ENCODE measurements at regions not wholly inside any gene's neighbourhood (a gene's known extent, or its start where the extent isn't known, plus 50 kb on each side); places are given as distances from the start of the nearest gene placed in this dataset.

- Mint-ChIP-seq H3K27me3 (ENCODE audit: low read depth, poor library complexity) (peaks cover 5% of the 10 kb centered on the region), H3K4me1 (no peaks in the 10 kb centered on the region), H3K4me3 (no peak overlapping the region), H3K36me3 (ENCODE audit: low read depth) (no peaks in the 10 kb centered on the region), H3K27ac (no peak overlapping the region), H3K9me3 (no peaks in the 10 kb centered on the region)
- TF ChIP-seq CTCF (IDR thresholded peaks at IDR 0.05): no peak
- DNase-seq: no peak
Observed at GRCh38 chr1:219050086-219050821, 123.4 kb upstream of the LYPLAL1 start.

- TF ChIP-seq CTCF (IDR thresholded peaks at IDR 0.05): no peak
- H3K9me3 Mint-ChIP-seq: no peaks in the 10 kb centered on the region
- no peaks in the 10 kb centered on the region for H3K36me3 Mint-ChIP-seq (ENCODE audit: low read depth)
Observed at GRCh38 chr1:219050822-219051125, 122.9 kb upstream of the LYPLAL1 start.

GRCh38 chr1:219051547-219051946 lies 122.1 kb upstream of the LYPLAL1 start:
- Mint-ChIP-seq H3K9me3 (no peaks in the 10 kb centered on the region), H3K4me1 (no peaks in the 10 kb centered on the region), H3K27me3 (ENCODE audit: low read depth, poor library complexity) (peaks cover 5% of the 10 kb centered on the region), H3K4me3 (no peak overlapping the region), H3K27ac (no peak overlapping the region), H3K36me3 (ENCODE audit: low read depth) (no peaks in the 10 kb centered on the region)
- no peak for DNase-seq
- TF ChIP-seq CTCF (IDR thresholded peaks at IDR 0.05): no peak

More at GRCh38 chr1:219050822-219051125, 122.9 kb upstream of the LYPLAL1 start:
- no peak overlapping the region for H3K27ac Mint-ChIP-seq
- peaks cover 5% of the 10 kb centered on the region for H3K27me3 Mint-ChIP-seq (ENCODE audit: low read depth, poor library complexity)
- H3K4me3 Mint-ChIP-seq: no peak overlapping the region
- no peaks in the 10 kb centered on the region for H3K4me1 Mint-ChIP-seq
- DNase-seq: no peak

GRCh38 chr1:219058891-219059820 lies 114.5 kb upstream of the LYPLAL1 start:
- Mint-ChIP-seq H3K27me3 (ENCODE audit: low read depth, poor library complexity) (peaks cover 11% of the 10 kb centered on the region), H3K36me3 (ENCODE audit: low read depth) (no peaks in the 10 kb centered on the region), H3K9me3 (no peaks in the 10 kb centered on the region), H3K4me1 (no peaks in the 10 kb centered on the region), H3K27ac (no peak overlapping the region), H3K4me3 (no peak overlapping the region)
- DNase-seq: no peak
- no peak for TF ChIP-seq CTCF (IDR thresholded peaks at IDR 0.05)

GRCh38 chr1:219060798-219061197 lies 112.9 kb upstream of the LYPLAL1 start:
- TF ChIP-seq CTCF (IDR thresholded peaks at IDR 0.05): no peak
- no peaks in the 10 kb centered on the region for H3K4me1 Mint-ChIP-seq
- peaks cover 11% of the 10 kb centered on the region for H3K27me3 Mint-ChIP-seq (ENCODE audit: low read depth, poor library complexity)
- H3K27ac Mint-ChIP-seq: no peak overlapping the region
- no peaks in the 10 kb centered on the region for H3K9me3 Mint-ChIP-seq
- H3K4me3 Mint-ChIP-seq: no peak overlapping the region
- no peak for DNase-seq
- H3K36me3 Mint-ChIP-seq (ENCODE audit: low read depth): no peaks in the 10 kb centered on the region
